HL-60 (cell line): ENCODE measurements at regions not wholly inside any gene's neighbourhood (a gene's known extent, or its start where the extent isn't known, plus 50 kb on each side); places are given as distances from the start of the nearest gene placed in this dataset.

Source experiments
- CTCF ChIP-seq: IDR thresholded peaks from one replicate; pipeline ENCODE4 v1.5.1; 2011; ENCODE audit warnings: low read length, control low read depth, inconsistent platforms; ENCODE audit not compliant: insufficient read depth
- GABPA ChIP-seq: IDR thresholded peaks from 2 replicates; pipeline ENCODE4 v1.6.1; 2012; ENCODE audit warnings: low read depth
- POLR2AphosphoS5 ChIP-seq: IDR thresholded peaks from 2 replicates; pipeline ENCODE4 v1.6.1; 2012; ENCODE audit warnings: low read depth
- REST ChIP-seq: IDR thresholded peaks from 2 replicates; pipeline ENCODE4 v1.6.1; 2012; ENCODE audit warnings: low read depth; ENCODE audit not compliant: insufficient replicate concordance
- SPI1 ChIP-seq: IDR thresholded peaks from 2 replicates; pipeline ENCODE4 v1.6.1; 2012; ENCODE audit warnings: low read depth, mild to moderate bottlenecking, borderline replicate concordance

GRCh38 chr18:73959352-73959751 lies 188.3 kb downstream of the FBXO15 start:
- TF ChIP-seq CTCF (no peak), SPI1 (no peak), POLR2AphosphoS5 (no peak), GABPA (no peak), REST (no peak)
